Liver (tissue), 8 donors: ENCODE measurements at regions not wholly inside any gene's neighbourhood (a gene's known extent, or its start where the extent isn't known, plus 50 kb on each side); places are given as distances from the start of the nearest gene placed in this dataset.

ENCODE experiments used
- DNase-seq: peaks from one replicate; pipeline ENCODE4 v3.0.0-alpha.2; 2017; ENCODE audit warnings: low spot score
- H3K27ac ChIP-seq, 2 donors: one replicate each; pipeline ENCODE4 v1.7.0; 2013; ENCODE audit warnings: inconsistent platforms in 2 of 2, low read length in 2 of 2, control low read depth in 1 of 2, low read depth in 1 of 2, mild to moderate bottlenecking in 1 of 2
- H3K27me3 ChIP-seq, 4 donors: one replicate each; pipeline versions ENCODE4 v1.6.1 to v1.7.0; 2013; ENCODE audit warnings: low read length in 3 of 4, inconsistent platforms in 1 of 4, mild to moderate bottlenecking in 1 of 4, moderate library complexity in 1 of 4; ENCODE audit not compliant: control insufficient read depth in 4 of 4, insufficient read depth in 4 of 4
- H3K36me3 ChIP-seq, 4 donors: one replicate each; pipeline versions ENCODE4 v1.6.1 to v1.7.0; 2013; ENCODE audit warnings: low read length in 3 of 4, mild to moderate bottlenecking in 3 of 4, low read depth in 1 of 4, moderate library complexity in 1 of 4; ENCODE audit not compliant: control insufficient read depth in 4 of 4, insufficient read depth in 3 of 4
- H3K4me1 ChIP-seq, 4 donors: one replicate each; pipeline versions ENCODE4 v1.6.1 to v1.7.0; 2013; ENCODE audit warnings: low read length in 3 of 4, mild to moderate bottlenecking in 3 of 4, moderate library complexity in 1 of 4; ENCODE audit not compliant: control insufficient read depth in 4 of 4, insufficient read depth in 4 of 4
- H3K4me3 ChIP-seq, 3 donors: one replicate each; pipeline versions ENCODE4 v1.6.1 to v1.7.0; 2013; ENCODE audit warnings: low read length in 3 of 3, control low read depth in 1 of 3, low read depth in 1 of 3, mild to moderate bottlenecking in 1 of 3
- H3K9ac ChIP-seq, 2 donors: one replicate each; pipeline ENCODE4 v1.7.0; 2013; ENCODE audit warnings: low read length in 2 of 2, mild to moderate bottlenecking in 2 of 2, moderate library complexity in 2 of 2, control low read depth in 1 of 2, low read depth in 1 of 2
- H3K9me3 ChIP-seq, 4 donors: one replicate each; pipeline versions ENCODE4 v1.6.1 to v1.7.0; 2013; ENCODE audit warnings: low read length in 3 of 4; ENCODE audit not compliant: control insufficient read depth in 4 of 4
- ATF3 ChIP-seq: IDR thresholded peaks from 2 replicates; pipeline ENCODE4 v1.6.1; 2016; ENCODE audit warnings: antibody characterized with exemption
- EGR1 ChIP-seq, 2 donors: IDR thresholded peaks; 2 replicates each; pipeline ENCODE4 v1.6.1; 2016 to 2018; ENCODE audit warnings: antibody characterized with exemption in 2 of 2, low read depth in 2 of 2
- FOXA1 ChIP-seq: IDR thresholded peaks from 2 replicates; pipeline ENCODE4 v1.6.1; 2016; ENCODE audit warnings: antibody characterized with exemption
- FOXA2 ChIP-seq: IDR thresholded peaks from 2 replicates; pipeline ENCODE4 v1.6.1; 2016; ENCODE audit warnings: antibody characterized with exemption
- GABPA ChIP-seq, 2 donors: IDR thresholded peaks in 1 of 2; conservative IDR thresholded peaks in 1 of 2; 2 replicates each; pipeline ENCODE4 v1.6.1; 2016; ENCODE audit warnings: antibody characterized with exemption in 2 of 2, mild to moderate bottlenecking in 1 of 2, moderate library complexity in 1 of 2
- HNF4A ChIP-seq, 2 donors: conservative IDR thresholded peaks; 2 replicates each; pipeline ENCODE4 v1.6.1; 2016; ENCODE audit warnings: antibody characterized with exemption in 2 of 2, mild to moderate bottlenecking in 2 of 2
- HNF4G ChIP-seq: IDR thresholded peaks from 2 replicates; pipeline ENCODE4 v1.6.1; 2016; ENCODE audit warnings: antibody characterized with exemption
- JUND ChIP-seq, 2 donors: IDR thresholded peaks; 2 replicates each; pipeline ENCODE4 v1.6.1; 2016; ENCODE audit warnings: antibody characterized with exemption in 2 of 2
- MAX ChIP-seq: IDR thresholded peaks from 2 replicates; pipeline ENCODE4 v1.6.1; 2016; ENCODE audit warnings: antibody characterized with exemption
- NR2F2 ChIP-seq: IDR thresholded peaks from 2 replicates; pipeline ENCODE4 v1.6.1; 2016; ENCODE audit warnings: antibody characterized with exemption
- RXRA ChIP-seq, 2 donors: IDR thresholded peaks; 2 replicates each; pipeline ENCODE4 v1.6.1; 2017 to 2018; ENCODE audit warnings: antibody characterized with exemption in 2 of 2, mild to moderate bottlenecking in 1 of 2
- SP1 ChIP-seq: IDR thresholded peaks from 2 replicates; pipeline ENCODE4 v1.6.1; 2018; ENCODE audit warnings: antibody characterized with exemption, mild to moderate bottlenecking
- TAF1 ChIP-seq: conservative IDR thresholded peaks from 2 replicates; pipeline ENCODE4 v1.6.1; 2016; ENCODE audit warnings: antibody characterized with exemption, mild to moderate bottlenecking
- YY1 ChIP-seq: IDR thresholded peaks from 2 replicates; pipeline ENCODE4 v1.6.1; 2016; ENCODE audit warnings: antibody characterized with exemption, mild to moderate bottlenecking
- ZBTB33 ChIP-seq: IDR thresholded peaks from 2 replicates; pipeline ENCODE4 v1.6.1; 2016; ENCODE audit warnings: antibody characterized with exemption
- WGBS: extraction: QIAGEN DNeasy Blood & Tissue Kit; methylation state at CpG from one replicate; pipeline ENCODE4 v1.1.7; 2013; 5-methylcytosine and 5-hydroxymethylcytosine counted together
- TF ChIP-seq, protein P1 (sequence below): fragments of 150-350 bp; IDR thresholded peaks from 2 replicates; pipeline ENCODE4 v1.5.1; 2017; ENCODE audit warnings: improper control_type of control experiment, low read depth, low read length; ENCODE audit not compliant: missing input control
- TF ChIP-seq, protein P2 (sequence below): IDR thresholded peaks from 2 replicates; pipeline ENCODE4 v1.6.1; 2016; ENCODE audit warnings: antibody characterized with exemption, mild to moderate bottlenecking
- donor health status: healthy.
- donor health status: healthy.
- donor health status: healthy.
- donor health status: healthy.
- donor health status: healthy.

- WGBS = 85% methylated on average over 2 of the region's 2 CpGs
- no peak for DNase-seq
- TF ChIP-seq SP1 = no peak
- no peak for TF ChIP-seq JUND (IDR thresholded peaks at IDR 0.05)
- TF ChIP-seq FOXA2 = no peak
- TF ChIP-seq ZBTB33 = no peak
- TF ChIP-seq ATF3 = no peak
- TF ChIP-seq GABPA (IDR thresholded peaks at IDR 0.05 in 1 of 2, conservative IDR thresholded peaks at IDR 0.05 in 1 of 2) = no peak
- no peak for TF ChIP-seq MAX
- no peak for TF ChIP-seq EGR1 (IDR thresholded peaks at IDR 0.05; ENCODE audit: low read depth in 2 of 2)
- no peak for TF ChIP-seq RXRA (IDR thresholded peaks at IDR 0.05)
- TF ChIP-seq, protein P1, sequence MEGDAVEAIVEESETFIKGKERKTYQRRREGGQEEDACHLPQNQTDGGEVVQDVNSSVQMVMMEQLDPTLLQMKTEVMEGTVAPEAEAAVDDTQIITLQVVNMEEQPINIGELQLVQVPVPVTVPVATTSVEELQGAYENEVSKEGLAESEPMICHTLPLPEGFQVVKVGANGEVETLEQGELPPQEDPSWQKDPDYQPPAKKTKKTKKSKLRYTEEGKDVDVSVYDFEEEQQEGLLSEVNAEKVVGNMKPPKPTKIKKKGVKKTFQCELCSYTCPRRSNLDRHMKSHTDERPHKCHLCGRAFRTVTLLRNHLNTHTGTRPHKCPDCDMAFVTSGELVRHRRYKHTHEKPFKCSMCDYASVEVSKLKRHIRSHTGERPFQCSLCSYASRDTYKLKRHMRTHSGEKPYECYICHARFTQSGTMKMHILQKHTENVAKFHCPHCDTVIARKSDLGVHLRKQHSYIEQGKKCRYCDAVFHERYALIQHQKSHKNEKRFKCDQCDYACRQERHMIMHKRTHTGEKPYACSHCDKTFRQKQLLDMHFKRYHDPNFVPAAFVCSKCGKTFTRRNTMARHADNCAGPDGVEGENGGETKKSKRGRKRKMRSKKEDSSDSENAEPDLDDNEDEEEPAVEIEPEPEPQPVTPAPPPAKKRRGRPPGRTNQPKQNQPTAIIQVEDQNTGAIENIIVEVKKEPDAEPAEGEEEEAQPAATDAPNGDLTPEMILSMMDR = no peak
- no peak for TF ChIP-seq TAF1
- TF ChIP-seq FOXA1 = no peak
- TF ChIP-seq HNF4A (conservative IDR thresholded peaks at IDR 0.05) = no peak
These were observed 122.6 kb upstream of the SERPINE2 start for GRCh38 chr2:224161712-224162111.

DNA sequence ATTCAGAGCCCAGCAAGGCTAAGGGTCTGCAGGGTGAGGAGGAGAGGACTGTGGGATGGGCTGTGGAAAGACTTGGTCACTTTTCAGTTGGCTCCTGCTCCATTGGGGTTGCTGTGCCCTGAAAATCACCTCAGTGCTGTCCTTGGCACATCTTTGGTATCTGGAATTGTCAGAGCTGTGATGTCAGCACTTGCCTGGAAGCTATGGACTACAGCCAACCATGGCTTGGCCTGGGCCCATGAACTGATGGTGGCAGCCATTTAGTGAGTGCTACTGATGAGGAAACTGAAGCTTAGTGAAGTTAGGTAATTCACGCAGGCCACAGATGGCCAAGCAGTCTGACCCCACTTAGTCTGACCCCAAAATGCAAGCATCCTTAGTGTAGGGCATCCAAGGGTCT is 121.8 kb upstream of the SERPINE2 start:
- no peak for DNase-seq
- 90% methylated on average over 1 of the region's 1 CpG for WGBS
- H3K4me1 ChIP-seq = no peaks in the 10 kb centered on the region
- no peaks in the 10 kb centered on the region for H3K9me3 ChIP-seq
- TF ChIP-seq, protein P2, sequence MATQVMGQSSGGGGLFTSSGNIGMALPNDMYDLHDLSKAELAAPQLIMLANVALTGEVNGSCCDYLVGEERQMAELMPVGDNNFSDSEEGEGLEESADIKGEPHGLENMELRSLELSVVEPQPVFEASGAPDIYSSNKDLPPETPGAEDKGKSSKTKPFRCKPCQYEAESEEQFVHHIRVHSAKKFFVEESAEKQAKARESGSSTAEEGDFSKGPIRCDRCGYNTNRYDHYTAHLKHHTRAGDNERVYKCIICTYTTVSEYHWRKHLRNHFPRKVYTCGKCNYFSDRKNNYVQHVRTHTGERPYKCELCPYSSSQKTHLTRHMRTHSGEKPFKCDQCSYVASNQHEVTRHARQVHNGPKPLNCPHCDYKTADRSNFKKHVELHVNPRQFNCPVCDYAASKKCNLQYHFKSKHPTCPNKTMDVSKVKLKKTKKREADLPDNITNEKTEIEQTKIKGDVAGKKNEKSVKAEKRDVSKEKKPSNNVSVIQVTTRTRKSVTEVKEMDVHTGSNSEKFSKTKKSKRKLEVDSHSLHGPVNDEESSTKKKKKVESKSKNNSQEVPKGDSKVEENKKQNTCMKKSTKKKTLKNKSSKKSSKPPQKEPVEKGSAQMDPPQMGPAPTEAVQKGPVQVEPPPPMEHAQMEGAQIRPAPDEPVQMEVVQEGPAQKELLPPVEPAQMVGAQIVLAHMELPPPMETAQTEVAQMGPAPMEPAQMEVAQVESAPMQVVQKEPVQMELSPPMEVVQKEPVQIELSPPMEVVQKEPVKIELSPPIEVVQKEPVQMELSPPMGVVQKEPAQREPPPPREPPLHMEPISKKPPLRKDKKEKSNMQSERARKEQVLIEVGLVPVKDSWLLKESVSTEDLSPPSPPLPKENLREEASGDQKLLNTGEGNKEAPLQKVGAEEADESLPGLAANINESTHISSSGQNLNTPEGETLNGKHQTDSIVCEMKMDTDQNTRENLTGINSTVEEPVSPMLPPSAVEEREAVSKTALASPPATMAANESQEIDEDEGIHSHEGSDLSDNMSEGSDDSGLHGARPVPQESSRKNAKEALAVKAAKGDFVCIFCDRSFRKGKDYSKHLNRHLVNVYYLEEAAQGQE = no peak
- TF ChIP-seq YY1 = no peak
- no peak for TF ChIP-seq MAX
- no peak for TF ChIP-seq HNF4A (conservative IDR thresholded peaks at IDR 0.05)
- no peak for TF ChIP-seq RXRA (IDR thresholded peaks at IDR 0.05)
- TF ChIP-seq, protein P1 = no peak
- no peak for TF ChIP-seq EGR1 (IDR thresholded peaks at IDR 0.05; ENCODE audit: low read depth in 2 of 2)
- no peak for TF ChIP-seq HNF4G
- no peak for TF ChIP-seq JUND (IDR thresholded peaks at IDR 0.05)
- TF ChIP-seq FOXA1 = no peak
- no peak for TF ChIP-seq NR2F2
- no peak overlapping the region for H3K4me3 ChIP-seq
- no peaks in the 10 kb centered on the region for H3K27me3 ChIP-seq
- no peaks in the 10 kb centered on the region for H3K36me3 ChIP-seq
- H3K27ac ChIP-seq = no peak overlapping the region
- H3K9ac ChIP-seq = no peak overlapping the region

More at GRCh38 chr2:224161712-224162111, 122.6 kb upstream of the SERPINE2 start:
- Histone ChIP-seq H3K36me3 (no peaks in the 10 kb centered on the region), H3K9ac (no peak overlapping the region), H3K27me3 (no peaks in the 10 kb centered on the region), H3K4me3 (no peak overlapping the region), H3K4me1 (no peaks in the 10 kb centered on the region), H3K27ac (no peak overlapping the region), H3K9me3 (no peaks in the 10 kb centered on the region)
